ENCODE measurements at regions not wholly inside any gene's neighbourhood (a gene's known extent, or its start where the extent isn't known, plus 50 kb on each side); places are given as distances from the start of the nearest gene placed in this dataset.

- no peaks in the 10 kb centered on the region for H3K27me3 ChIP-seq (replicated peaks in 1 of 7)
- 80 to 92% (median 86%) methylated on average over 5 of the region's 5 CpGs for WGBS, 5 donors
- no peak overlapping the region for H3K27ac ChIP-seq
- TF ChIP-seq POLR2AphosphoS5 (IDR thresholded peaks at IDR 0.05): no peak
- TF ChIP-seq POLR2A (IDR thresholded peaks at IDR 0.05): no peak
- TF ChIP-seq CTCF (IDR thresholded peaks at IDR 0.05 in 8 of 11, conservative IDR thresholded peaks at IDR 0.05 in 3 of 11): no peak
- no peak for DNase-seq
- no peaks in the 10 kb centered on the region for H3K4me1 ChIP-seq
- H3K36me3 ChIP-seq: no peaks in the 10 kb centered on the region
- intact Hi-C loops (cut with DNase I; ENCODE audit: low total_unique reads): no loop called here
- no peak overlapping the region for H3K4me3 ChIP-seq
- no peaks in the 10 kb centered on the region for H3K9me3 ChIP-seq
These were observed 90.1 kb upstream of the L3MBTL4 start for GRCh38 chr18:6504605-6505497.

- no peak for DNase-seq
- Histone ChIP-seq H3K4me1 (no peaks in the 10 kb centered on the region), H3K36me3 (no peaks in the 10 kb centered on the region), H3K27me3 (replicated peaks in 1 of 7) (no peaks in the 10 kb centered on the region), H3K9me3 (no peaks in the 10 kb centered on the region), H3K4me3 (no peak overlapping the region), H3K27ac (no peak overlapping the region)
- no peak for TF ChIP-seq POLR2AphosphoS5 (IDR thresholded peaks at IDR 0.05)
- no peak for TF ChIP-seq POLR2A (IDR thresholded peaks at IDR 0.05)
- no peak for TF ChIP-seq CTCF (IDR thresholded peaks at IDR 0.05 in 8 of 11, conservative IDR thresholded peaks at IDR 0.05 in 3 of 11)
- 57 to 85% (median 73%) methylated on average over 2 of the region's 2 CpGs for whole genome bisulfite sequencing, 5 donors
- intact Hi-C loops (cut with DNase I; ENCODE audit: low total_unique reads): no loop called here
These were observed 90.8 kb upstream of the L3MBTL4 start for GRCh38 chr18:6505498-6505875.

- no peak overlapping the region for H3K27ac ChIP-seq
- intact Hi-C loops (cut with DNase I; ENCODE audit: low total_unique reads): no loop called here
- H3K4me1 ChIP-seq: no peaks in the 10 kb centered on the region
- peaks cover 0 to 4% (median 2%) of the 10 kb centered on the region in 8 donors for H3K9me3 ChIP-seq
- no peak for DNase-seq
- no peak for TF ChIP-seq POLR2A (IDR thresholded peaks at IDR 0.05)
- TF ChIP-seq POLR2AphosphoS5 (IDR thresholded peaks at IDR 0.05): no peak
- TF ChIP-seq CTCF (IDR thresholded peaks at IDR 0.05 in 8 of 11, conservative IDR thresholded peaks at IDR 0.05 in 3 of 11): no peak
- no peaks in the 10 kb centered on the region for H3K36me3 ChIP-seq
- H3K4me3 ChIP-seq: no peak overlapping the region
- no peaks in the 10 kb centered on the region for H3K27me3 ChIP-seq (replicated peaks in 1 of 7)
- 63 to 84% (median 73%) methylated on average over 7 of the region's 7 CpGs for WGBS, 5 donors
These were observed 94.7 kb upstream of the L3MBTL4 start for GRCh38 chr18:6509417-6509816.

- H3K27me3 ChIP-seq (replicated peaks in 1 of 7): no peaks in the 10 kb centered on the region
- H3K27ac ChIP-seq: no peak overlapping the region
- WGBS, 5 donors: 32 to 42% (median 39%) methylated on average over 2 of the region's 2 CpGs
- H3K4me3 ChIP-seq: no peak overlapping the region
- no peaks in the 10 kb centered on the region for H3K36me3 ChIP-seq
- no peak for TF ChIP-seq CTCF (IDR thresholded peaks at IDR 0.05 in 8 of 11, conservative IDR thresholded peaks at IDR 0.05 in 3 of 11)
- no peak for TF ChIP-seq POLR2A (IDR thresholded peaks at IDR 0.05)
- H3K4me1 ChIP-seq: no peaks in the 10 kb centered on the region
- intact Hi-C loops (cut with DNase I; ENCODE audit: low total_unique reads): no loop called here
- peaks cover 0 to 8% (median 6%) of the 10 kb centered on the region in 8 donors for H3K9me3 ChIP-seq
- no peak for DNase-seq
These were observed 95.1 kb upstream of the L3MBTL4 start for GRCh38 chr18:6509832-6510231.
